ENCODE measurements at regions not wholly inside any gene's neighbourhood (a gene's known extent, or its start where the extent isn't known, plus 50 kb on each side); places are given as distances from the start of the nearest gene placed in this dataset.

DNA sequence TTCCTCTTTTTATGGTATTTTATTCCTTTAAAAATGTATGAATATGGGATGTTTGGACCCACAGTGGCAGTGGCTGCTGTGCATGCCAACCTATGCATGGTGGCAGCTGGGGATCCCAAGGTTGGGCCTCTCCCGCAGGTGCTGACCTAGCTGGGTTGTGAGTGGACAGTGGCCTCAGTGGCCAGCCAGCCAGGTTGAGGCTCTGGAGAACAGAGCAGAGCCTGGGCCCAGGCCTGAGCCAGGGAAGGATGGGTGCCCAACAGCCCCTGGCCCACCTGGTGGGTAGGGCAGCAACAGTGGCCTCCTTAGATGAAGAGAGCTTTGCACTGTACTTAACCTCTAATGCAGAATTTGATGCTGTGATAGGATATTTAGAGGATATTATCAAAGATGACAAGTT lies 624.8 kb downstream of the CHSY3 start:
- Histone ChIP-seq H4K20me1 (ENCODE audit: insufficient read depth, low read length) (no peaks in the 10 kb centered on the region), H2AFZ (ENCODE audit: low read length) (no peak overlapping the region), H3K27me3 (ENCODE audit: insufficient read depth, low read length) (no peaks in the 10 kb centered on the region), H3K4me1 (ENCODE audit: insufficient read depth, low read length, severe bottlenecking) (no peaks in the 10 kb centered on the region), H3K36me3 (ENCODE audit: insufficient read depth, low read length) (no peaks in the 10 kb centered on the region), H3K9me2 (ENCODE audit: low read depth, low read length) (no peaks in the 10 kb centered on the region), H3K4me2 (ENCODE audit: low read length) (no peak overlapping the region), H3K9me3 (ENCODE audit: low read length) (no peaks in the 10 kb centered on the region), H3K79me2 (ENCODE audit: insufficient read depth, low read length) (no peaks in the 10 kb centered on the region), H3K9ac (ENCODE audit: low read length) (no peak overlapping the region), H3K4me3 (ENCODE audit: low read depth, low read length, poor library complexity, severe bottlenecking) (no peak overlapping the region), H3K27ac (ENCODE audit: low read depth, low read length, poor library complexity, severe bottlenecking) (no peak overlapping the region), H3F3A (ENCODE audit: insufficient read depth, low read length) (no peaks in the 10 kb centered on the region)
- TF ChIP-seq EZH2 (IDR thresholded peaks at IDR 0.05; ENCODE audit: borderline replicate concordance, low read length), result no peak
- TF ChIP-seq, protein P1, sequence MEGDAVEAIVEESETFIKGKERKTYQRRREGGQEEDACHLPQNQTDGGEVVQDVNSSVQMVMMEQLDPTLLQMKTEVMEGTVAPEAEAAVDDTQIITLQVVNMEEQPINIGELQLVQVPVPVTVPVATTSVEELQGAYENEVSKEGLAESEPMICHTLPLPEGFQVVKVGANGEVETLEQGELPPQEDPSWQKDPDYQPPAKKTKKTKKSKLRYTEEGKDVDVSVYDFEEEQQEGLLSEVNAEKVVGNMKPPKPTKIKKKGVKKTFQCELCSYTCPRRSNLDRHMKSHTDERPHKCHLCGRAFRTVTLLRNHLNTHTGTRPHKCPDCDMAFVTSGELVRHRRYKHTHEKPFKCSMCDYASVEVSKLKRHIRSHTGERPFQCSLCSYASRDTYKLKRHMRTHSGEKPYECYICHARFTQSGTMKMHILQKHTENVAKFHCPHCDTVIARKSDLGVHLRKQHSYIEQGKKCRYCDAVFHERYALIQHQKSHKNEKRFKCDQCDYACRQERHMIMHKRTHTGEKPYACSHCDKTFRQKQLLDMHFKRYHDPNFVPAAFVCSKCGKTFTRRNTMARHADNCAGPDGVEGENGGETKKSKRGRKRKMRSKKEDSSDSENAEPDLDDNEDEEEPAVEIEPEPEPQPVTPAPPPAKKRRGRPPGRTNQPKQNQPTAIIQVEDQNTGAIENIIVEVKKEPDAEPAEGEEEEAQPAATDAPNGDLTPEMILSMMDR (IDR thresholded peaks at IDR 0.05; ENCODE audit: low read length), result no peak

GRCh38 chr5:130528474-130528873 lies 624.2 kb downstream of the CHSY3 start:
- no peaks in the 10 kb centered on the region for H3K9me2 ChIP-seq (ENCODE audit: low read depth, low read length)
- H3K9ac ChIP-seq (ENCODE audit: low read length), result no peak overlapping the region
- H3K4me2 ChIP-seq (ENCODE audit: low read length), result no peak overlapping the region
- no peak overlapping the region for H3K4me3 ChIP-seq (ENCODE audit: low read depth, low read length, poor library complexity, severe bottlenecking)
- H3F3A ChIP-seq (ENCODE audit: insufficient read depth, low read length), result no peaks in the 10 kb centered on the region
- no peaks in the 10 kb centered on the region for H3K36me3 ChIP-seq (ENCODE audit: insufficient read depth, low read length)
- no peaks in the 10 kb centered on the region for H3K79me2 ChIP-seq (ENCODE audit: insufficient read depth, low read length)
- no peaks in the 10 kb centered on the region for H4K20me1 ChIP-seq (ENCODE audit: insufficient read depth, low read length)
- TF ChIP-seq, protein P1 (IDR thresholded peaks at IDR 0.05; ENCODE audit: low read length), result no peak
- no peak for TF ChIP-seq EZH2 (IDR thresholded peaks at IDR 0.05; ENCODE audit: borderline replicate concordance, low read length)
- no peaks in the 10 kb centered on the region for H3K4me1 ChIP-seq (ENCODE audit: insufficient read depth, low read length, severe bottlenecking)
- H2AFZ ChIP-seq (ENCODE audit: low read length), result no peak overlapping the region
- H3K27me3 ChIP-seq (ENCODE audit: insufficient read depth, low read length), result no peaks in the 10 kb centered on the region
- no peaks in the 10 kb centered on the region for H3K9me3 ChIP-seq (ENCODE audit: low read length)
- H3K27ac ChIP-seq (ENCODE audit: low read depth, low read length, poor library complexity, severe bottlenecking), result no peak overlapping the region

DNA sequence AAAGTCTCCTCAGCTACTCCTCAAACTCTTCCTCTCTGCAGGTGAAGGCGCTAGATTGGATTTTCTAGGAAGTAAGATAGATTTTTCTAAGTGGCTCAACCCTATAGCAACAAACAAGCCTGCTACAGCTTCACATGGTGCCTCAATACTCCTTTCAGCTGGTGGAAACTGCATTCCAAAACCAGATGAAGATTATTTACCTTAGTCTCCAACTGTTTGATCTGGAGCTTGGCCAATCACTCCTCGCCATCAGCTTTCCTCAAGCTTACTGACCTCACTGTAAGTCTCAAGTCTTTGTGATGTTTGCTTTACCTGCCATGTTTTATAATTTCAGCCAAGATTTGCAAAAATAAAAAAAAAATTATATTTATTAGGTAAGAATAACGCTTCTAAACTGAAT lies 622.4 kb downstream of the CHSY3 start:
- TF ChIP-seq, protein P1 (IDR thresholded peaks at IDR 0.05; ENCODE audit: low read length), result no peak
- no peak for TF ChIP-seq EZH2 (IDR thresholded peaks at IDR 0.05; ENCODE audit: borderline replicate concordance, low read length)

More for the DNA sequence above, 622.4 kb downstream of the CHSY3 start:
- H4K20me1 ChIP-seq (ENCODE audit: insufficient read depth, low read length), result no peaks in the 10 kb centered on the region
- no peak overlapping the region for H2AFZ ChIP-seq (ENCODE audit: low read length)
- no peaks in the 10 kb centered on the region for H3F3A ChIP-seq (ENCODE audit: insufficient read depth, low read length)
- no peaks in the 10 kb centered on the region for H3K9me3 ChIP-seq (ENCODE audit: low read length)
- no peaks in the 10 kb centered on the region for H3K9me2 ChIP-seq (ENCODE audit: low read depth, low read length)
- no peak overlapping the region for H3K4me3 ChIP-seq (ENCODE audit: low read depth, low read length, poor library complexity, severe bottlenecking)
- no peaks in the 10 kb centered on the region for H3K79me2 ChIP-seq (ENCODE audit: insufficient read depth, low read length)
- H3K9ac ChIP-seq (ENCODE audit: low read length), result no peak overlapping the region
- no peaks in the 10 kb centered on the region for H3K36me3 ChIP-seq (ENCODE audit: insufficient read depth, low read length)
- H3K4me1 ChIP-seq (ENCODE audit: insufficient read depth, low read length, severe bottlenecking), result no peaks in the 10 kb centered on the region
- H3K27ac ChIP-seq (ENCODE audit: low read depth, low read length, poor library complexity, severe bottlenecking), result no peak overlapping the region
- no peak overlapping the region for H3K4me2 ChIP-seq (ENCODE audit: low read length)
- no peaks in the 10 kb centered on the region for H3K27me3 ChIP-seq (ENCODE audit: insufficient read depth, low read length)
